C4-2B (cell line): ENCODE measurements at regions not wholly inside any gene's neighbourhood (a gene's known extent, or its start where the extent isn't known, plus 50 kb on each side); places are given as distances from the start of the nearest gene placed in this dataset.

ENCODE experiments used
- H3K27ac ChIP-seq: fragments of 450-650 bp; 2 replicates; pipeline ENCODE4 v1.5.1; 2017
- ZFX ChIP-seq: fragments of 450-650 bp; IDR thresholded peaks from 2 replicates; pipeline ENCODE4 v1.6.1; 2017
- TF ChIP-seq, protein P1 (sequence below): fragments of 450-650 bp; conservative IDR thresholded peaks from 2 replicates; pipeline ENCODE4 v1.5.1; 2017; ENCODE audit warnings: mild to moderate bottlenecking

- no peak for TF ChIP-seq ZFX
- TF ChIP-seq, protein P1, sequence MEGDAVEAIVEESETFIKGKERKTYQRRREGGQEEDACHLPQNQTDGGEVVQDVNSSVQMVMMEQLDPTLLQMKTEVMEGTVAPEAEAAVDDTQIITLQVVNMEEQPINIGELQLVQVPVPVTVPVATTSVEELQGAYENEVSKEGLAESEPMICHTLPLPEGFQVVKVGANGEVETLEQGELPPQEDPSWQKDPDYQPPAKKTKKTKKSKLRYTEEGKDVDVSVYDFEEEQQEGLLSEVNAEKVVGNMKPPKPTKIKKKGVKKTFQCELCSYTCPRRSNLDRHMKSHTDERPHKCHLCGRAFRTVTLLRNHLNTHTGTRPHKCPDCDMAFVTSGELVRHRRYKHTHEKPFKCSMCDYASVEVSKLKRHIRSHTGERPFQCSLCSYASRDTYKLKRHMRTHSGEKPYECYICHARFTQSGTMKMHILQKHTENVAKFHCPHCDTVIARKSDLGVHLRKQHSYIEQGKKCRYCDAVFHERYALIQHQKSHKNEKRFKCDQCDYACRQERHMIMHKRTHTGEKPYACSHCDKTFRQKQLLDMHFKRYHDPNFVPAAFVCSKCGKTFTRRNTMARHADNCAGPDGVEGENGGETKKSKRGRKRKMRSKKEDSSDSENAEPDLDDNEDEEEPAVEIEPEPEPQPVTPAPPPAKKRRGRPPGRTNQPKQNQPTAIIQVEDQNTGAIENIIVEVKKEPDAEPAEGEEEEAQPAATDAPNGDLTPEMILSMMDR: no peak
- no peak overlapping the region for H3K27ac ChIP-seq
Measured at GRCh38 chr7:18408461-18408860, 87.1 kb upstream of the HDAC9 start.

- H3K27ac ChIP-seq: no peak overlapping the region
- TF ChIP-seq, protein P1: no peak
- no peak for TF ChIP-seq ZFX
Measured at GRCh38 chr7:18408868-18409267, 86.7 kb upstream of the HDAC9 start.

DNA sequence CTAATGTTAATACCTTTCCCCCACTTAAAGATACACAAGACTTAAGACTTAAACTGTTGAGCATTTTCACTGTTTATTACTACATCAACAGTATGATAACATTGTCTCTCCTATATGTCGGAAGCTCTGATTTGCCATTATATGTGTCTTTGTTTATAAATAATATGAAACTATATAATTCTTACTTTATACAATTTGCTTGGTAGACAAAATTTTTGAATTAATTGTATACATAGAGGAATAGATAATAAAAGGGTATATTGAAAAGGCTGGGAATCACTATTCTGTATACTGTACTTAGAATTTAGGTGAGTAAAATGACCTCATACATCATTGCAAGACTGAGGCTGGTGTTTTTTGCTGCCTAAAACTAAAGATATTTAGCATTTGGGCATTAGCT, 82.1 kb upstream of the HDAC9 start:
- no peak overlapping the region for H3K27ac ChIP-seq
- TF ChIP-seq, protein P1: no peak
- no peak for TF ChIP-seq ZFX

- H3K27ac ChIP-seq: no peak overlapping the region
- TF ChIP-seq, protein P1: no peak
- no peak for TF ChIP-seq ZFX
Measured at GRCh38 chr7:18414885-18415284, 80.7 kb upstream of the HDAC9 start.

DNA sequence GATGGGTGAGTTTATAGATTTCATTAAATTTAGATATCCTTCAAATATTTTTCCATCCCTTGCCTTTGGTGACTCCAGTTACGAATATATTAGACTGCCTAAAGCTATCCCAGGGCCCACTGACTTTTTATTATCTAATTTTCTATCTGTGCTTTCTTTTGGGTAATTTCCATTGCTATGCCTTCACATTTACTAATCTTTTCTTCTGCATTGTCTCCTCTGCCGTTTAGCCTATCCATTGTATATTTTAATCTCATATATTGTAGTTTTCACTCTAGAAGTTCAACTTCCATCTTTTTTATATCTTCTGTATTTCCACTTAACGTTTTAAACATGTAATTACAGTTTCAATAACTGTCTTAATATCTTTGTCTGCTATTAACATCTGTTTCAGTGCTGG, 78.6 kb upstream of the HDAC9 start:
- TF ChIP-seq ZFX: no peak
- TF ChIP-seq, protein P1: no peak
- H3K27ac ChIP-seq: no peak overlapping the region

DNA sequence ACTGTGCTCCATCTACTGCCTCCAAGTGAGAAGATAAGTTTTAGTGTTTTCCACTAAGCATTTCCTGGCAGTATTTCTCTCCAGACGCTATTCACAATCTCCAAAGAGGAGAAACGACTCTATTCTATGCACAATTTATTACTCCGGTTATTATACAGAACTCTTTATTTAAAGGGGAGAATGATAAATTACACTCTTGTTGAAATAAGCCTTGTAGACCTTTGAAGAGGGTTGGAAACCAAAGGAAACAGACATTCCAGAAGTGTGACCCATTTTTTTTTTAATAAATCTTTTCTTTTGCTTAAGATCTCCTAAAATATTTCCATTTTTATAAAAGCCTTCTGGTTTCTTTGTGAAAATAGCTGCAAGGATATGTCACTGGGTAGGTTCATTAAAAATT, 76.1 kb upstream of the HDAC9 start:
- H3K27ac ChIP-seq: no peak overlapping the region
- TF ChIP-seq, protein P1: no peak

DNA sequence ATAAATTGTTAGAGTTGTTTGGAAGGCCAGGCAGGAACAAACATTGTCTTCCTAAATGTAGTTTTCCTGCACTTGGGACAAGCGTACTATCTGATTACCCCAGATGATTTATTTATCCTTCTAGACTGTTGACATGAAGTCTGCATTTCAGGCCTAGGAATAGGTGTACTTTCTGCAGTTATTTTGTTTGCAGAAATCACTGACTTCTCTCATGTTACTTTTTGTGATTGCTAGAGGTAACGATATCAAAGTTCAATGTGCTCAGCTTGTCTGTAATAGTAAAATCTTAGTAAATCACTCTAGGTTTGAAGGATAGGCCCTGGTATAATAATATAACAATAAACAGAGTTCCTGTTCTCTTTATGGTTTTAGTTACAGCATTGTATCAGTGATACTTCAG, 75.4 kb upstream of the HDAC9 start:
- H3K27ac ChIP-seq: no peak overlapping the region
- no peak for TF ChIP-seq ZFX
- TF ChIP-seq, protein P1: no peak
